Neural progenitor cell (in vitro differentiated cells): ENCODE measurements at regions not wholly inside any gene's neighbourhood (a gene's known extent, or its start where the extent isn't known, plus 50 kb on each side); places are given as distances from the start of the nearest gene placed in this dataset.

Source experiments
- EZH2 ChIP-seq: fragments of 200-600 bp; sonication (generic); IDR thresholded peaks from 2 replicates; pipeline ENCODE4 v1.6.1; 2017; ENCODE audit warnings: antibody characterized with exemption, mild to moderate bottlenecking, moderate library complexity
- TF ChIP-seq, protein P1 (sequence below): fragments of 200-600 bp; sonication (generic); IDR thresholded peaks from 2 replicates; pipeline ENCODE4 v1.5.1; 2017; ENCODE audit warnings: antibody characterized with exemption, mild to moderate bottlenecking

DNA sequence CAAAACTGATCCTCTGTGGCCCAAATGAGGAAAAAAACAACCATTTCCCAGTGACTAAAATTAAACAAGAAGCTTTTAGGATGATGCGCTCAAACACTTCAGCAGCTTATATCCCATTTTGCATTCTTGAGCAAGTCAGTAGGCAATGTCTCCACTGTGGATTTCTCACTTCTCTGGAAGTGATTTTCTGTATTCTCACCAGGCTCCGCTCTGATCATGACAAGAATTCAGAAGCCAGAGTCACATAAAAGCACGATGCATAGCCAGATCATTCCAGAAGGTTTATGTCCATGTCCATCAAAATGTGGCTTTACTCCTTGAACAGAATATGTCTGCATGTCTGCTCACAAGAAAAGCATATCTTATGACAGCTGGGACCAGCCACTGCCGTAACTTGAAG lies 481.4 kb downstream of the ADRA2A start:
- TF ChIP-seq, protein P1, sequence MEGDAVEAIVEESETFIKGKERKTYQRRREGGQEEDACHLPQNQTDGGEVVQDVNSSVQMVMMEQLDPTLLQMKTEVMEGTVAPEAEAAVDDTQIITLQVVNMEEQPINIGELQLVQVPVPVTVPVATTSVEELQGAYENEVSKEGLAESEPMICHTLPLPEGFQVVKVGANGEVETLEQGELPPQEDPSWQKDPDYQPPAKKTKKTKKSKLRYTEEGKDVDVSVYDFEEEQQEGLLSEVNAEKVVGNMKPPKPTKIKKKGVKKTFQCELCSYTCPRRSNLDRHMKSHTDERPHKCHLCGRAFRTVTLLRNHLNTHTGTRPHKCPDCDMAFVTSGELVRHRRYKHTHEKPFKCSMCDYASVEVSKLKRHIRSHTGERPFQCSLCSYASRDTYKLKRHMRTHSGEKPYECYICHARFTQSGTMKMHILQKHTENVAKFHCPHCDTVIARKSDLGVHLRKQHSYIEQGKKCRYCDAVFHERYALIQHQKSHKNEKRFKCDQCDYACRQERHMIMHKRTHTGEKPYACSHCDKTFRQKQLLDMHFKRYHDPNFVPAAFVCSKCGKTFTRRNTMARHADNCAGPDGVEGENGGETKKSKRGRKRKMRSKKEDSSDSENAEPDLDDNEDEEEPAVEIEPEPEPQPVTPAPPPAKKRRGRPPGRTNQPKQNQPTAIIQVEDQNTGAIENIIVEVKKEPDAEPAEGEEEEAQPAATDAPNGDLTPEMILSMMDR = no peak
- no peak for TF ChIP-seq EZH2
